NT2/D1 (cell line): ENCODE measurements at regions not wholly inside any gene's neighbourhood (a gene's known extent, or its start where the extent isn't known, plus 50 kb on each side); places are given as distances from the start of the nearest gene placed in this dataset.

Source experiments
- SUZ12 ChIP-seq: IDR thresholded peaks from 2 replicates; pipeline ENCODE4 v1.6.1; 2011; ENCODE audit not compliant: insufficient read length, insufficient read depth; ENCODE audit errors: extremely low read depth
- YY1 ChIP-seq: IDR thresholded peaks from 2 replicates; pipeline ENCODE4 v1.6.1; 2011; ENCODE audit not compliant: insufficient read length, insufficient read depth
- ZNF274 ChIP-seq: IDR thresholded peaks from 2 replicates; pipeline ENCODE4 v1.6.1; 2011; ENCODE audit warnings: mild to moderate bottlenecking, low read depth, low read length

DNA sequence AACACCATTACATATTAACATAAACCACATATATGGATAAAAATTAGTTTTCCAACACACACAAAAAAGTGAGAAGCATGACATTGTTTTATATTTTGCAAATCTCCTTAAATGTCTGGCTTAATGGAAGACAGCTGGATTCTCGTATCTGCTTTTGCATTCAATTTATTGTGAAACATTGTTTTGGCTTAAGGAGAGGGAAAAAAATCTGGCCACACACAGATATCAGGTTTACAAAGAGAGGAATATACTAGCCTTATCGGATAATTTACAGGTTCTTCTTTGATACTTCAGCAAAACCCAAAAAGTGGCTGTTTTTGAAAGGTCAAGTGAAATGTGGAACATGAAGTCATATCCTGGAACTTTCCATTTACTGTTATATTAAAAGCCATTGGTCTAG, 523.5 kb upstream of the ARGLU1 start:
- TF ChIP-seq ZNF274: no peak
- no peak for TF ChIP-seq YY1
- no peak for TF ChIP-seq SUZ12
